ENCODE measurements at regions not wholly inside any gene's neighbourhood (a gene's known extent, or its start where the extent isn't known, plus 50 kb on each side); places are given as distances from the start of the nearest gene placed in this dataset.

DNA sequence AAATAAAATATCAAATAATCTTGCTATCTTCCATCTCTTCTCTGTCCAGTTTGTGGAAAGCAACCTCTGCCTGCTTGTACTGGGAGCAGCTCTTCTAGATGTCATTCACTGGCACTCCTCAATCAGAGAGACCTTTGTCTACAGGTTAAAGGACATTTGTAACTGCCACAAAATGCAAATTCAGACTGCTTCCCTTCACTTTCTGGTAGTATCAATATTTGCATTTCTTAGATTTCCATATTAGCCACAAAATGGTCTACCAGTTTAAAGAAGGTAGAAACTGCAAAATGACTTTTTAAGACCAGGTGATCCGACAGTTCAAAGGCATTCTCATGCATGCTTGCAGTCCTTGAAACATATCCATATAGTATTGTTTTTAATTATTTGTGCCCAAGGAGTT, 51.7 kb upstream of the RCN1 start:
- DNase-seq = no peak

DNA sequence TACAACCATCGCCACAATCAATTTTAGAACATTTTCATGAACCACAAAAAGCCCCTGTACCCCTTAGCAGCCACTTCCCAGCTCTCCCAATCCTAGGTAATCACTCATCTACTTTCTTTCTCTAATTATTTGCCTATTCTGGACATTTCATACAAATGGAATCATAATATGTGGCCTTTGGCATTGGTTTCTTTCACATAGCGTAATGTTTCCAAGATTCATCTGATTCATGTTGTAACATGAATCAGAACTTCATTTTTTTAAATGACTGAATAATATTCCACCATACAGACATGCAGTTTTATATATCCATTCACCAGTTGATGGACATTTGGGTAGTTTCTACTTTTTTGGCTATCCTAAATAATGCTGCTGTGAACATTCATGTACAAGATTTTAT, 56.2 kb upstream of the RCN1 start:
- DNase-seq = no peak

DNA sequence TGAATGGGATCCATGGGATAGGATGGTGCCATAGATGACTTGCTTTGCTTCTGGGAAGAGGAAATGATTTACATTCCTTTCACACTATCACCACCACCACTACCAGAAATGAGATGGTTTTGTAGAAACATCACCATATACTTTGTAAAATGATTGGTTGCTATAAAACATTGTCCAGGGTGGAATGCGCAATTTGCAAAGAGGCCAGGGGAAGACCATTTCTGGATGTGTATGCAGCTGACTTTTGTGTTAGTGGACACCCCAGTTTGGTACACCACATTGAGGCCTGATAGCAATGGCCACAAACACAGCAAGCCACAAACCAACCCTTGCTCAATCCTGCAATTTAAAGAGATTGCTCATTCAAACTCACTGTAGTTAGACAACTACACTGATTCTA, 56.7 kb upstream of the RCN1 start:
- peak; percentile 58 for DNase-seq

DNA sequence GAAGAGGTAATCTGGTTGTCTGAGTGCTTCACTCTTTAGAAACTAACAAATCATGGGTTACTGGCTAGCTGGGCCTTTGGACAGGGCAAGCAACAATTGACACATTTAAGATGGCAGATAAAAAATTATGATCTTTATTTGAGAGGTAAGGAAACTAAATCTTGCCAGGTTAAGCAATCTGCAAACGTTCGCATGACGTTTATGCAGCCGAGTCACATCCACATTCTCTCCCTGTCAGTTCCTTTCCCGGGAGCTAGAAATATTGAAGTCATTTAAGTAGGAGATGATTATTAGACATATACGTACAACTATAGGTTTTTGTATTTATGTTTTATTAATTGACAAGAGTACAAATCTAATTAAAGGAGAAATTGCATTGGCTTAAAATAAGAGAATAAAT, 57.4 kb upstream of the RCN1 start:
- DNase-seq = no peak

DNA sequence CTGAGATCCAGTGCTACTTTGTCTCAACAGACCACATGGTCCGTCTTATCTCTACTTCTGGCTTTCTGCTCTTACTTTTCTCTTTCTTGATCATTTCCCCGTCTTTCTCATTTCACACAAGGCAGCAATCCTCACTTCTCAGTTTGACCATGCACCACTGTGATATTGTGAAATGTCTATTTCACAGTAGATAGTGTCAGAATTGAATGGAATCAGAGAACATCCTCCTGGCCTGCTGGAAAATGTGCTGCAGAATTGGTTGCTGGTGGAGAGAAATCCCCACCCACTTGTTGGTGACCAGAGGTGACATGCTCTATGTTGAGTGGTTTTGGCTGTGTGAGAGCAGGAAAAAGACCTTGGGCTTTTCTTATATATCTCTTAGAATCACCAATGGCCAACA, 57.8 kb upstream of the RCN1 start:
- DNase-seq = no peak

DNA sequence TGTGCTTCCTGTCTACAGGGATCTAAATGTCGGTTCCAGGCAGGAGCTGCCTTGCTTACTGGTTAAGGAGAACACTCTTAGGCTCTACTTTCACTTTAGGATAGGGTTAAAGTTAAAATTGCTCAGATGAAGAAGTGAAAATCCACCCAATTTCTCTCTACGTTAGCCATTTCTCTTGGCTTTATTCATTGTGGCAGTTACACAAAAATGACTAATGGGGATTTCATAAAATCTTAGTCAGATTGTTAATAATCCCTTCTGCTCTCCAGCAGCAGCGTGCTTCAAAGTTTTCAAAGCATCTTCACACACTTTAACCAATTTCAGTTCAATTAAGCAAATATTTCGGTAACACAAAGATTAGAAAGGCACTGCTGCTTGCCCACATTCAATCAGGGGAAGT, 58.4 kb upstream of the RCN1 start:
- no peak for DNase-seq

DNA sequence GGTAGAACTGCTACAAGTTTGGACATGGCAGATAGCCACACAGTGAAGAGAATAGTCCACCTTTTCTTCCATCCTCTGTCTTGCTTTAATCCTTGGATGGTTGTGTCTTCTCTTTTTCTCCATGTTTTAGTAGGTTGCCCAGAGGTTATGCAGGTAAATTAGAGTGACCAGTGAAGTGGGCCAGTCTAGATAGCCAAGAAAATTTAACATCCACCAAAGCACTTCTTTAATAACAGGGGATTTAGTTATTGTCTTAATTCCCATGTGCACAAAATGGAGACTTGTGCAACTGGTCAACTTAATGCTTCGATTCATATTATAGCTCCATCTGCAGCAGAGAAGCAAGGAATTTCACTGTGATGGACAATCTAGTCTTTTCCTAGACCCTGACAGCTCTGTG, 58.8 kb upstream of the RCN1 start:
- no peak for DNase-seq

DNA sequence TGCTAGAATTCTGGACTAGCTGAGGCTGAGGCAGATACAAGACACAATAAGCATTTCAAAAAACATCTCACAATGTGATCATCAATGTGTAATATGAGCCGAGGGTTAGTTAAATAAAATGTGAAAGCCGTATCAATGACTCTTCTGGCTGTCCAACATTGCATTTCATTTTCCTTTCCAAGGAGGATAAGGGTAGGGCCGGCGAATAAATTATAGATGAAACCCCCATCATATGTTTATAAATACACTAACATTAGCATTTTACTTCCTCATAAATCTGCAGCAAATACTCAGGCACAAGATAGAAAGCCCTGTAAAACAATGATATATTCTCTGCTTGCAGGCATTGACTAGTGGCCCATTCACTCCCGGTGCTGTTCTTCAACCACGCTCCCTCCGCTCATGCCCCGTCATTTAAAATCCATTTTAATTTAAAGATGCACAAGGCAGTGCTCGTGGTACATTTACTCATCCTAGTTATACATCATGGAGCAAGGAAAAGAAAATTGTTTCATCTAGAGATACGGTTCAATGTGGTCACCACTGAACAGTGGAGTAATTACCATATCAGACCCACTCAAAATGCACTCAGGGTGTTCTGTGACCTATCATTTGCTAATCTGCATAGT, 59.9 kb upstream of the RCN1 start:
- DNase-seq = no peak

DNA sequence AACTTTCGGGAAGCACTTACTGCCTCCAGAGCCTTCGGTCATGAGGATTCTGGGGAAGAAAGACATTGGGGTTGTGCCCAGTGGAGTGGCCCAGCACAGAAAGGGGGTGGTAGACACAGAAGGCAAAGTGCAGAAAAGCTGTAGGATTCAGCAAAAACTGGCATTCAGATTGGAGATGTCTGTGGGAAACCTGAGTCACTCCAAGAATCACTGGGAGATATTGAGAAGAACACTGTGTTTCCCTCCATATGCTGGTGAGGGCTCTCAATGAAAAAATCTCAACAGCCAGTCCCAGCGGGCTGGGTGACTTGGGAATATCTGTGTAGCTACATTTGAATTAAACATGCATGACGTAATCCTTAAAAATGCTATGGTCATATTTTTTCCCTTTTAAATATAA, 61.2 kb upstream of the RCN1 start:
- DNase-seq = no peak

DNA sequence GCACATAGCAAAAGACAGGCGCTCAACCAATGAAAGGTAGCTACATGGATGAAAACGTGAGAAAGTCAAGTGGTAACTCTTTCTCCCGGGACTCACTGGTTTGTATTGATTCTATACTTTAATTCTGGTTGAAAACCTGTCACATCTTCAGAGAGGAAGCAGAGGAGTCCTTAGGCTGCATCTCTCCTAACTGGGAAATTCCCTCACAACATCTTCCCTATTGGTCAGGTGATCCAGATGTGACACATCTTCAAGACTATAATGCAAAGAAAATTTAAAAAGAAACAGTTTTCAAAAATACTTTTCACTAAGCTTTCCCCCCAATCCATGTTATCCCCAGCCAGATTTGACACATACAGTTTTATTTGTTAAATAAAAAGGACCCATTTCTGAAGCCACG, 62.7 kb upstream of the RCN1 start:
- DNase-seq = no peak

DNA sequence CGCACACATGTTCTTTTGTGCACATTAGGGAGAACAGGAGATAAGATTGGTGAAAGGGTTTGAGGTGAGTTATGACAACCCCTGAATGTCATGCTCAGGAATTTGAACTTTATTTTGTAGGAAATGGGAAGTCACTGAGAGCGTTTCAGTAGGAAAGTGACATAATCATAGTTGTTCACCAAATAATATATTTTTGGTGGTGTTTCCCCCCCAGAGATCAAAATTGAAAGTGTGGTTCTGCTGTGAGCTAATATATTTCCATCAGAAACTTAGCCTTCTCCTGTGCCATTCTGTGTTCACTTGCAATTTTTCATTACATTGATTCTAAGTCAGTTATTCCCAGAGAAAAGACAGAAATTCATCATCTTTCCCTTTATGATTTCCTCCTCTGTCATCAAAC, 64.1 kb upstream of the RCN1 start:
- no peak for DNase-seq

DNA sequence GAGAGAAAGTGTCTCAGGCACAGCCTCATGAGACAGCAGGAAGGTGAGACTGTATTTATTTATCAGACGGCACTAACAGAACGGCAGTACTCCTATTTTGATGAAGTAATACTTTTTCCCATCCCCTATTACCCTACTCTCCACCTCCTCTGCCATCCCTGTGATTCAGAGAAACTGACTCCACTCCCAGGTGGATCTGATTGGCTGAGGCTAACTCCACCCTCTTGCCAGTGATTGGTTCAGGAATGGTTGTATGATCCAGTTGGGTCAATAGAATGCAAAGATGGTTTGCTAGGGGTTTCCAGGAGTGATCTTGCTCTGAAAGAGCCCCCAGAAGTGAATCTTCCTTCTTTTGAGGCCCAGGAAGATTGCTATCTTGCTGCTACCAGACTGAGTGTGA, 65.9 kb upstream of the RCN1 start:
- no peak for DNase-seq

DNA sequence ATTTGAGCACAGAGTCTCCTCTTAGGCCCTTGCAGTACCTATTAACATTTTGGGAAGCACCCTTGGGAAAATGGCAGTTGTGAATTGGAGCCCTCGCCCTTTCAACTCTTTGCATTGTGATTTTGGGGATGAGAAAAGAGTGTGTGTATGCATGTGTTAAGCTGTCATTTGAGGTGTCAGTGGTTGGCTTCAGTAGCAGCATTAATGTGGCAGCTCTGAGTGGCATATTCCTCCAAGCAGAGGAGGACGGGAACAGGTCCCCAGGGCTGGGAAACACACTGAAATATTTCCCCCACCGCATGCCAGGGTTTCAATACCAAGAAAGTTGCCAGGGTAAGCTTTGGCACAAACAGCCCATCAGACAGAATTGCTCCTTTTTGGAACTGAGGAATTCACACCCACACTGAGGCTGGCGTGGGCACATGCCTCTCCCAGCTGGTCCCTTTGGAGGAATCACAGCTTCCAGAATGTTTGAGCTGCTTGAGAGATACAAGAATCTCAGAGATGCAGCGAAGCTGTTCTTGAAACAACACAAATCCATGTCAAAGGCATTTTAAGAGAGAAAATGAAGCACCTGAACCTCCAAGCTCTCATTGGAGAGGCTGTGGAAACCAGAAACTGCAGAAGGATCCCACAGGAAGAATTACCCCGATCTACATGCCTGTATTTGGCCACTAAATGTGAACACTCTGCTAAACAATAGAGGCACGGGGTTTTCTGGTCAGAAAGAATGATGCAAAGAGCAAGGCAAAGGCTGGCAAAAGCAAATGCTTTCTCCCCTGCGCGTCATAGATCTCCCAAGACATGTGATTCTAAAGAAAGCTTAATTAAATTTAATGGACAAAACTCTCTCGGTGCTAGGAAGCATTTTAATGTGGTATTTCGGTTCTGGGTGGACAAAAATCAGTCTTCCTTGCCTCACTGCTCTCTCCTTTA, 67.2 kb upstream of the RCN1 start:
- no peak for DNase-seq

DNA sequence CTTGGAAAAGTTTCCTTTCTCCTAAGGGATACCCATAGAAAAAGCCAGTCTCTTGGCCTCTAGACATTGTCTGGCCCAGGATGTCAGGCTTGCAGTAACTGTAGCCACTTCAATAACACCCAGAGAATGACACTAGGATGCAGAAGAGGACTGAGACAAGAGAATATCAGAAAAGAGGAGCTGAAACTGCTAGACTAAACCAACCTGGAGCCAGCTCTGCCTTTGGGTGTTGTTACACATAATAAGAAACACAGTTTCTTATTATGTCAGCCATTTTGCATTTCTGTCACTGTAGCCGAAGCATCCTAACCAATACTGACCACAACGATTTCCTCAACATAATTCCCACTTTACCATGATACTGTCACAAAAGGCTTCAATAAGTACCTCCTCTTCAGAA, 72.2 kb upstream of the RCN1 start:
- no peak for DNase-seq

DNA sequence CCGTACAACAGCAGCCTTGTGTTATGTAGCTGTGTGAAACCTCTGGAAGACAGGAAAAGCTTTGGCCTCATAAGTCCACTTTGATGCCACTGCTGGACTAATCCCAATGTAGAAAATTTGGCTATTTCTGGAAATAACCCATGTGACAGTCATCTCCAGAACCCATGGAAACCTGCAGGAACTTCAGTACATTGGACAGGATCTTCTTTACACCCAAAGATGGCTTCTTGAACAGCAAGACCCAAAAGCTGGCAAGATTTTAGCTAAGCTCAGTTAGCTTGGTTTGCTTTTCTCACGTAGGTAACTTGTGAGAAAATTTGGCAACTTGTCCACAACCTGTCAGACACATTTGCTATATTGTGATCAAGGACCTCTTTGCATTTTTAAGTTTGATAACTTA, 74.8 kb upstream of the RCN1 start:
- DNase-seq = no peak

DNA sequence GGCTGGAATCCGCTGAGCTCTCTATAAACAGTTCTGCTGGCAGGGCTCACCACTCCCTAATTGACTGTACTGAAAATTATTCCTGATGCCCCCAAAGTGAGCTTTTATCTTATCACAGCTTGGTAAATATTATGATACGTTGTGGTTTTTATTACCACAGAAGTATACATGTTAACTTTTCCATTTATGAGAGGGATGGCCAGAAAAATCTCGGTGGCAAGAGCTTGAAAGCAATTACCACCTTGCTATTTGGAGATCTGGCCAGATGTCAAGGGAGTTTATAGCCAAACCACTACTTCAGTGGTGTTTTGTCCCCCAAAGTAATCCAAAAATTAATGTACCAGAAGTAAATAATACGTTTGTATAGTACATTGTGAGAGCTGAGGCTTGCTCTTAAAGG, 75.4 kb upstream of the RCN1 start:
- no peak for DNase-seq

DNA sequence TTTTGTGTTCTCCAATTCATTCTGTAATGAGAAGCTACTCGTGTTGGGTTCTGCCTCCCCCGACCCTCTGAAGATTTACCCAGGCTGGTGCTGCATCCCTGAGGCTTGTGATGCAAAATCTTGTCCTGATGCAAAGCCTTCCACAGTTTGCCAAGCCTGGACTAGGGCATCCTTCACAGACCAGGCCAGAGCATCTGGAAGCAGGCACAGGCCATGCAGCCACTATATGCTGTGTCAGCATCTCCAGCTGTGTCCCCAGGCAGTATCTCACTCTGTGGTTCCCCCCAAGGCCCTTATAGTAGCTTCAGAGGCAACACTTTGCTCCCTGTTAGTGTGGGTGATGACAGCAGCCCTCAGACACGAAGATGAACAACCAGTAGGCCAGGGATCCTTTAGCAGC, 77.3 kb upstream of the RCN1 start:
- DNase-seq = no peak

DNA sequence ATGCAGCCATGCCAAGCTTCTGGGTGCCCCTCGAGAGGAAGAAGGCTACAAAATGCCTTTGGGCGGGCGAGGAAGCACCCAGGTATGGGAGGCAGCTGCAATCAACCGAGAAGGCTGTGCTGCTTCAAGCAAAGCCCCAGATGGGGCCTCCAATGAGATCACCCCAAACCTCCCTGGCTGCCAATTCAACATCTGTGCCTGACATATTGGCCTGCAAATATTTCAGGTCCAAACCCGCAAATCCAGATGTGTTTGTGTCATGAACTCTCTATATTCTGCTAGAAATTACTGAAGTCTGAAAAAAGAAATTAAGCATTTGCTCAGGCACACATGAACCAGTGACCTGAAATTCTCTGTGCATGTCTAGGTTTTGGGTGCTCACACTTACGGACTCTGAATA, 78.8 kb upstream of the RCN1 start:
- DNase-seq = no peak

DNA sequence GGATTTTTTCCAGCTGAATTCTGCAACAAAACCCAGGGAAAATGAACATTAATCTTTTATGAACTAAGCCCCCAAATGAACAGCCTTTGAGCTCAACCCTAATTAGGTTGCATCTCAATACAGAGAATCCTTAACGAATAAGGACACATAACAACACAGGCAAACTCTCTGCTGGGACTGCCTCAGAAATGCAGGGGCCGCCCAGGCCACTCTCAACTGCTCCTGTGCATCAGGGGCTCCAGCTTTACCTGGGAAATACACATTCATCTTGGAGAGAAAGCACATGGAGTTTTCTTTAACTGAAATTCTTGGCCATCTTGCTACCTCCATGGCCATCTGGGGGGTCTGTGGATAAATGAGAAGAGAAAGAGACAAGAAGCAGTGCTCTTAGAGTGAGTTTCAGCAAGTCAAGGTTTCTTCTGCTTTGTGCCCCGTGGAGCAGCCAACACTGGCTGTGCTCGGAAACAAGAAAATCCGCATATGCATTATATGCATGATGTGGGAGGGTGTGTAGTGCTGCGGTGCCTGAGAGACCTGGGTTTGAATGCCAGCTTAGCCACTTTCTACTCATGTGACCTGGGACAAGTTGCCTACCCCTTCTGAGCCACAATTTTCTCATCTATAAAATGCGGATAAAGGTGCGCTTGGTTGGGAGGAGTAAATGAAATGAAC, 81.9 kb upstream of the RCN1 start:
- no peak for DNase-seq

DNA sequence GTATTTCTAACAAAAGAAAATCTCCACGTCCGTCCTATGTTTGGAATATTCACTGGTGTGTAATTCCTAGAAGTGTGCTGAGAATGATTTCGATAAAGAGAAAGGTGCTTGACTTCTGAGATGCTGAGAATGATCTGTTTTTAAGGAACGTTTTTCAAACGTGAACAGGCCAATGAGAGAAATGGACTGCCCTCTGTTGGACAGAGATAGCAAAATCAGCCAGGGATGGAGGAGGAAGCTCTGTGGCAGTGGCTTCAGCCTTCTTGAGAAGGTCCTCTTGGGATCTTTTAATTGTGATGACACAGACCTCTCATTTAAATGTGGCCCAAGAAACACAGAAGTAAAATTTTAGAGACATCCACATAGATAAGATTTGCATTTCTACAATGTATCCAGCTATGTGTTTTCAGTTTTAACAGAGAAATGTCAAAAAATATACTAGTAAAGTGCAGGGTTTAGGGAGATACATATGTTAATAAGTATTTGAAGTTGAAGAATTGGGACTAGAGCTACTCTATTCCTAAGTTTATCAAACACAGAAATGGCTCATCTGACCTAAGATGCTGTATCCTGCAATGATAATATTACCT, 84.0 kb upstream of the RCN1 start:
- peak; percentile 20 for DNase-seq

DNA sequence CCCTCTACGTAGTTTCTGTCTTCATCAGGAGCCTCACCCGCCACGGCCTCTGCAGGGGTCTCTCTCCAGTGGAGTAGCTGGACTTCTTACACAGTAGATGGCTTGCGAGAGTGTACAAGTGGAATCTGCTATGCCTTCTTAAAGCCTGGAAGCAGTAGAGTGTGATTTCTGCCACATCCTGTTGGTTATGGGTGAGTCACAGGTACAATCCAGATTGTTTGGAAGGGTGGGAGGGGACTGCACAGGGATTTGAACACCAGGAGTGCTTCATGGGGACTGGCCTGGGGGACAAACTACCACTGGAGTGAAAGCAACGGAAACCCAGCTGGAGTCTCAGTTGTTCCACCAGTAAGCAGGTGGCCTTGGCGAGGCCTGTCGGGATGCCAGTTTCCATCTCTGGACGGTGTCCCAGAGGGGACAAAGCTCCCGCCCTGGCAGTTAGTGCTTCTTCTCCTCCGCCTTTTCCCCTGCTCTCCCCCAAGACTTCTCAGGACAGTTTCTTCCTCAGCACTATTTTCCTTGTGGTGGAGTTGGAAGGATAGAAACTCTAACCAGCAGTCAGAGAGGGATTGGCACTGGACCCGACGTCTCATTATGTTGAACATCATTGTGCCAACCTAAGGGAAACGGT, 85.0 kb upstream of the RCN1 start:
- DNase-seq = no peak

DNA sequence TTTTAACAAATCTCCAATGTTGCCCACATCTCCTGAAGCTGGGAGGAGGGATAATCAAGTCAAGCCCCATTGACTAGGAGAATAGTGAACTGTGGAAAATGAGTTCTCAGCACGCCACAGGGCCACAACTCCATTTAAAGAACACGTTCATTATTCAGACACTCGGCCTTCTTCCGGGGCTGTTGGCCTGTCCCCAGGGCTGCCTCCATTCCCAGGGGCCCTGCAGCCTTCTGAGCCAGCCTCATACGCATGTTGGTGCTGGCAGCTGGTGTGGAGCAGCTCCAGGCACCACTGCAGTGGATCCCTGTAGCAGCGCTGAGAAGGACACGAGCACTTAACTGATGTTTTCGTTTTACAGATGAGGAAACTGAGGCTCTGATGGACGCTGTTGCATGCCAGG, 87.5 kb upstream of the RCN1 start:
- DNase-seq = no peak

DNA sequence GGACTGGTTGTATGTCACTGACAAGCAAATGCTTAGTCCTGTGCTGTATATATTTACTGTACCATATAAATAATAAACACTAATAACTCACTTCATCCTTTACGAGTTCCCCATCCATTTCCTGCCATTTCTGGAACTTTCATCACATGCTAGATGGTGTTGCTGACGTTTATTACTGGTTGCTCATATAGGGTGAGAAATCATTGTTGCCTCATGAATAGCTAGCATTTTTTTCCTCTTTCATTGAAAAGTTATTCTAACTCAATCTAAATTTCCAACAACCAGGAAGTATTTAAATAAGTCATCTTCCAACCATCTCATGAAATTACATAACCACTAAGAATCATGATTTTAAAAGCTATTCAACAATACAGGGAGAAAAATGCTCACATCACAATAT, 88.6 kb upstream of the RCN1 start:
- no peak for DNase-seq
